ENCODE measurements at regions not wholly inside any gene's neighbourhood (a gene's known extent, or its start where the extent isn't known, plus 50 kb on each side); places are given as distances from the start of the nearest gene placed in this dataset.

- no peak for DNase-seq
- Histone ChIP-seq H3K27ac (no peak overlapping the region), H2AFZ (no peak overlapping the region), H3K9me3 (ENCODE audit: insufficient read depth, low read depth) (0 out of 2 replicates have a peak, but pooled peaks cover 5% of the 10 kb centered on the region), H3F3A (ENCODE audit: insufficient read depth, low read depth) (peaks cover 4% of the 10 kb centered on the region; the same call in 1 of the 2 replicates), H3K4me1 (replicated peaks; ENCODE audit: insufficient read depth) (no peaks in the 10 kb centered on the region; the same call in 1 of the 2 replicates), H3K36me3 (ENCODE audit: low read depth) (no peaks in the 10 kb centered on the region), H4K20me1 (ENCODE audit: insufficient read depth) (no peaks in the 10 kb centered on the region), H3K9me2 (ENCODE audit: insufficient read depth) (no peaks in the 10 kb centered on the region), H3K4me3 (no peak overlapping the region), H3K27me3 (ENCODE audit: insufficient read depth, low read depth) (no peaks in the 10 kb centered on the region), H3K4me2 (no peak overlapping the region), H3K79me2 (ENCODE audit: low read depth) (no peaks in the 10 kb centered on the region)
- ChIA-PET POLR2A (ENCODE audit: unreplicated experiment) (no interaction called here), CTCF (interaction anchor here (0.7 kb wide), 1 partner anchor 432 kb away, joined by 27 read pairs; no protein-coding TSS in a partner anchor)
- TF ChIP-seq, protein P1, sequence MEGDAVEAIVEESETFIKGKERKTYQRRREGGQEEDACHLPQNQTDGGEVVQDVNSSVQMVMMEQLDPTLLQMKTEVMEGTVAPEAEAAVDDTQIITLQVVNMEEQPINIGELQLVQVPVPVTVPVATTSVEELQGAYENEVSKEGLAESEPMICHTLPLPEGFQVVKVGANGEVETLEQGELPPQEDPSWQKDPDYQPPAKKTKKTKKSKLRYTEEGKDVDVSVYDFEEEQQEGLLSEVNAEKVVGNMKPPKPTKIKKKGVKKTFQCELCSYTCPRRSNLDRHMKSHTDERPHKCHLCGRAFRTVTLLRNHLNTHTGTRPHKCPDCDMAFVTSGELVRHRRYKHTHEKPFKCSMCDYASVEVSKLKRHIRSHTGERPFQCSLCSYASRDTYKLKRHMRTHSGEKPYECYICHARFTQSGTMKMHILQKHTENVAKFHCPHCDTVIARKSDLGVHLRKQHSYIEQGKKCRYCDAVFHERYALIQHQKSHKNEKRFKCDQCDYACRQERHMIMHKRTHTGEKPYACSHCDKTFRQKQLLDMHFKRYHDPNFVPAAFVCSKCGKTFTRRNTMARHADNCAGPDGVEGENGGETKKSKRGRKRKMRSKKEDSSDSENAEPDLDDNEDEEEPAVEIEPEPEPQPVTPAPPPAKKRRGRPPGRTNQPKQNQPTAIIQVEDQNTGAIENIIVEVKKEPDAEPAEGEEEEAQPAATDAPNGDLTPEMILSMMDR (conservative IDR thresholded peaks at IDR 0.05), result no peak
- no peak for TF ChIP-seq EZH2 (IDR thresholded peaks at IDR 0.05; ENCODE audit: low read depth)
- intact Hi-C loops (cut with micrococcal nuclease; ENCODE audit: unreplicated experiment), result no loop called here
- BruUV-seq (replicated peaks), result no TSS peak
Measured at GRCh38 chr6:105917038-105917695, 169.0 kb upstream of the PRDM1 start.

DNA sequence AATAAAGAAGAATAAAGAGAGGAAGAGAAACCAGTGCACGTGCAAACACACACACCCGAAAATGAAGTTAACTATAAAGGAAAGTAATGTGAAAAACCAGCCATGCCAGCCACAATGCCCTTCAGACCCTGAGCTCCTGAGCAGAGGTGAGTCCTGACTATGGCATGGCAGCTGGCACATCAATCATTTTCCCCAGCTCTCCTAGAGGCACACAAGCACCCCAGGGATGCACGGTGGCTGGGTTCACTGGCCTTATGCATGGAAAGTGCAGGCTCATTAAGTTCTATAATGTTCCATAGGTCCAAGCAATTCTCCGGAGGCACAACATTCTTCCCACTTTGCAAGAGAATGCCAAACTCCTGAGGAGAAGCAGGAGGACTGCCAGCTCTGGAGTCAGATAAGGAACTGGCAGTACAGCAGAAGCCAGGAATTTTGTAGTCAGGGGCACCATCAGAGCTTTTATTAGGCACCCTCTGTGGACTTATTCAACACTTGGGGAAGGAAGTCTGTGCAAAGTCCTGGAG lies 175.0 kb upstream of the PRDM1 start:
- Histone ChIP-seq H3K36me3 (ENCODE audit: low read depth) (no peaks in the 10 kb centered on the region), H3K4me1 (replicated peaks; ENCODE audit: insufficient read depth) (no peaks in the 10 kb centered on the region), H3K27me3 (ENCODE audit: insufficient read depth, low read depth) (no peaks in the 10 kb centered on the region), H3K79me2 (ENCODE audit: low read depth) (no peaks in the 10 kb centered on the region), H3K4me2 (no peak overlapping the region), H4K20me1 (ENCODE audit: insufficient read depth) (no peaks in the 10 kb centered on the region), H3K9me2 (ENCODE audit: insufficient read depth) (no peaks in the 10 kb centered on the region), H3K9me3 (ENCODE audit: insufficient read depth, low read depth) (no peaks in the 10 kb centered on the region), H2AFZ (no peak overlapping the region), H3K4me3 (no peak overlapping the region), H3K27ac (no peak overlapping the region), H3F3A (ENCODE audit: insufficient read depth, low read depth) (no peaks in the 10 kb centered on the region)
- no peak for TF ChIP-seq EZH2 (IDR thresholded peaks at IDR 0.05; ENCODE audit: low read depth)
- TF ChIP-seq, protein P1 (conservative IDR thresholded peaks at IDR 0.05), result no peak
- intact Hi-C loops (cut with micrococcal nuclease; ENCODE audit: unreplicated experiment), result no loop called here
- no TSS peak for BruUV-seq (replicated peaks)
- DNase-seq, result no peak
- CTCF ChIA-PET, result no interaction called here
- POLR2A ChIA-PET (ENCODE audit: unreplicated experiment), result no interaction called here

DNA sequence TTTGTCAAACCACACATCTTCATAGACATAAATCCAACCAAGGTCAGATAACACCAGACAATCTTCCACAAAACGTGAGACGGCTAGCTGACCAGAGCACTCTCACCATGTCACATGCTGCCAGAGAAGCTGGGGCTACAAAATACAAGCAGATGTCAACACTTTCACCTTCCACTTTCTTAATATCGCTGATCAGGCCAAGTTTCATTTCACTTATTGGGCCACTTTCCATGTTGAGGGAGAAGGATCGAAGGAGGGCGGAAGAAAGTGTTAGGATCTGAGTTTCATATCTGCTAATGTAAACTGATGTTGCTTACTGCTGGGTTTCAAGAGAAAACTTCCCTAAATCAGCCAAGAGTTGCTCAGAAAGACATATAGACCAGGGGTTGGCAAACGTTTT lies 177.0 kb upstream of the PRDM1 start:
- no peaks in the 10 kb centered on the region for H3K9me2 ChIP-seq (ENCODE audit: insufficient read depth)
- 0 out of 2 replicates have a peak overlapping the region, but pooled peaks have one; percentile 1 for H2AFZ ChIP-seq
- H3K9me3 ChIP-seq (ENCODE audit: insufficient read depth, low read depth), result no peaks in the 10 kb centered on the region
- H4K20me1 ChIP-seq (ENCODE audit: insufficient read depth), result no peaks in the 10 kb centered on the region
- intact Hi-C loops (cut with micrococcal nuclease; ENCODE audit: unreplicated experiment), result no loop called here
- BruUV-seq (replicated peaks), result no TSS peak
- H3K27me3 ChIP-seq (ENCODE audit: insufficient read depth, low read depth), result no peaks in the 10 kb centered on the region
- H3K4me1 ChIP-seq (replicated peaks; ENCODE audit: insufficient read depth), result no peaks in the 10 kb centered on the region
- no peak overlapping the region for H3K4me2 ChIP-seq
- no peak for DNase-seq
- H3K79me2 ChIP-seq (ENCODE audit: low read depth), result no peaks in the 10 kb centered on the region
- H3K4me3 ChIP-seq, result no peak overlapping the region
- CTCF ChIA-PET, result no interaction called here
- POLR2A ChIA-PET (ENCODE audit: unreplicated experiment), result no interaction called here
- H3K27ac ChIP-seq, result no peak overlapping the region
- H3K36me3 ChIP-seq (ENCODE audit: low read depth), result no peaks in the 10 kb centered on the region
- TF ChIP-seq, protein P1 (conservative IDR thresholded peaks at IDR 0.05), result no peak
- TF ChIP-seq EZH2 (IDR thresholded peaks at IDR 0.05; ENCODE audit: low read depth), result no peak
- H3F3A ChIP-seq (ENCODE audit: insufficient read depth, low read depth), result no peaks in the 10 kb centered on the region

Data from PC-9 (cell line).